HK-2 (cell line): ENCODE measurements at regions not wholly inside any gene's neighbourhood (a gene's known extent, or its start where the extent isn't known, plus 50 kb on each side); places are given as distances from the start of the nearest gene placed in this dataset.

ENCODE experiments used
- DNase-seq: peaks from one replicate; pipeline ENCODE4 v3.0.0-alpha.2; 2018; ENCODE audit not compliant: unreplicated experiment

DNA sequence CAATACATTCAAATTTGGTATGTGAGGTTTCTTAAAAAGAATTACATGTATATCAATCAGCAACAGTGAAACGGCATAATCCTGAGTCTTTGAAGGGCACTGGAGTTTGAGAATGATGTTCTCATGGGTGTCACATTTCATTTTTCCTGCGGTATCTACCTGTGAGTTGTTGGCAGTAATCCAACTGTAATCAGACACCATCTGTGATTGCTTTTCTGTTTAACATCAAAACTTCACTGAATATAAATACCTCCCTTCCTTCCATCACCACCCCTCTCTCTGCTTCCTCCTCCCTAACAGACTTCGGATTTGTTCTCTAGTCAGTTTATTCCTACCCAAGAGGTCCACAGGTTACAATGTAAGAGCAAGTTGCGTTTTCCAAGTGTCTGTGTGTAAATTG, 275.2 kb upstream of the PCSK5 start:
- DNase-seq, result no peak

DNA sequence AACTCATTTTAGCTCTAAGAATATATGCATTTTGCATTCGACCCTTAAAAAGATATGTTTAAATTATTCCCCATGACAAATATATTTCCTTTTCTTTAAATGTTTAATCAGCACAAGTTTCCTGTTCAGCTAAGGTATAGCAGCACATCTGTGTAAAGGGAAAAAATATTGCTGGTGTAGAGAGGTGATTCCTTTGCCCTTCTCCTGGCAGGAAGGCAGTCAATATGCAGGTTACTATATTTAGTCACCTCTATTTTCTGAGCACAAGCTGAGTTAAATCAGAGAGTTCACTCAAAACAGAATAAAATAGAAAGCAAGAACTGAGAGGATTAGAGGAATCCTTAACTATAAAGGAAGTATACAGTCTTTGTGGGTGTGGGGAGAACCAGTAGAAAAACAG, 274.4 kb upstream of the PCSK5 start:
- DNase-seq, result no peak

DNA sequence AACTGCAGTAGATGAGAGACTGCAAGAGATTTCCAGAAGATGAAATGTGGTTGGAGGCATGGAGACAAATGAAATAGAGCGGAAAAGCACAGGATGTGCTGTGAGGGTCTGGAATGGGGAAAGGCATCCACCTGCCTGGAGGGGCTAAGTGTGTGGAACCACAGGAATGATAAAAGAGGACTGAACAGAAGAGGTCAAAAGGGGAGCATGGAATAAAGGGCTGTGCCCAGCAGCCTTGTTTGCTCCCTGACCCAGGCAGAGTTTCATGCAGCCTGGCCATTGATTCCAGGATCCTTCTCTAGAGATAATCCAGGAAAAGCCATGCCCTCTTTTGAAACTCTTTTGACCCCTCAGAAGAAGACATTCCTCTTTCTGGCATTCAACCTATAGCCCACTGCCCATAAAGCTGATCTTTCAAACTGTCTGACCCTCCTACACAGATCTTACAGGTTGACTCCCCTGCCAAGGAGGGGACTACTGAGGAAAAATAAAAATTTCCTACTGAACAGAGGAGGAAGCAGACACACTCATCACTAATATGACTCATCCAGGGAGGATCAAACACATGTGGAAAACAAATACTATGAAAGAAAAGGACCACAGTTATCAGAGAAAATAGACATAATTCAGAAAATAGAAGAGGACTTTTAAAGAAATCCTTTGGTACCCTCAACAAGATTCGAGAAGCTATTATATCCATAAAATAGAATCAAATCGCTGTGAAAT, 273.5 kb upstream of the PCSK5 start:
- DNase-seq, result no peak

DNA sequence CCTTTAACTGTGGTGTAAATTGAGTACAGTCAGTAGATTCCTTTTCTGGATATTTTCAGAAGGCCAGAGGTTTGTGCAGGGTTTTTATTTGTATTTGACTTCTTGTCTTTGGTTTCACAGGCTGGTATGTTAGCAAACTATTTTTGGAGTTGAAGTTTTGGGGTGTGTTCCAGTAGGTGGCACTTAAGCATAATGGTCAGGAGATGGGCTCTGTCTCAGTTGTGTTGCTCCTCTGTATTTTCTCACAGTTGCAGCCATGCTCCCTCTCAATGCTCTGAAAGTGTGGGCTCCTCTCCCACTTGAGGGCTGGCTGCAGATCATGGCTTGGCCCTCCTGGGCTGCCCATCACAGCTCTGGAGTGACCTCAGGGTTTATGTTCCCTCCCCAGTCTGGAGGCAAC, 267.0 kb upstream of the PCSK5 start:
- no peak for DNase-seq

DNA sequence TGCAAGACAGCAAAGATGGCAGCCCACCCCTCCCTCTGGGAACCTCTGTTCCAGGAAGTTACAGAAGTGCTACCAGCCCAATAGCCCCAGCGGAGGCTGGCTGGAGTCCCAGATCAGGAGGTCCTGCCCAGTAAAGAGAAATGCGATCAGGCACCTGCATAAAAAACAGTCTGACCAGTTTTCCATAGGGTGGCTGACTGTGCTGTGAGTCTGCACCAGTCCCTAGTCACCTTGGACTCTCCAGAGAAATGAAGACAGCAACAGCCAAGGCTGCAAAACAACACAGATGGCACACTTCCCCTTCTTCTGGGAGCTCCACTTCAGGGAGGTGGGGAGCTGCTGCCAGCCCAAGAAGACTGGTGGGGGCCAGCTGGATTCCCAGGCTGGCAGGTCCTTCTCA, 265.5 kb upstream of the PCSK5 start:
- DNase-seq, result no peak

DNA sequence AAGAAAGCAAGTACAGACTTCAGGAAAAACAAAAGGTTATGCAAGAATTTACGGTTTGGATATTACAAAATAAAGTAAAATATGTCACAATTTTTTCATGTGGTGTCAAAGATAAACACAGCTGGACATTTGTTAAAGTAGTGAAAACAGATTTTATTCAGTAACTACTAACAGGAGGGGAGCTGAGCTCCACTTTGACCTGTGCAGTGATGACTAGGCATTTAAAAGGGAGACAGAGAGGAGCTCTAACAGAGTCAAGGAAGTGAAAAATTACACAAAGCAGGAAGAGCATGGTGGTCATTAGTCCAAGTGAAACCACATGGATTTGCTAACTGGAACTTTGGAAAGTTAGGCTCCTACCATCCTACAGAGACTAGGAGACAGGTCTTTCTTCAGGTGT, 263.6 kb upstream of the PCSK5 start:
- DNase-seq, result no peak

DNA sequence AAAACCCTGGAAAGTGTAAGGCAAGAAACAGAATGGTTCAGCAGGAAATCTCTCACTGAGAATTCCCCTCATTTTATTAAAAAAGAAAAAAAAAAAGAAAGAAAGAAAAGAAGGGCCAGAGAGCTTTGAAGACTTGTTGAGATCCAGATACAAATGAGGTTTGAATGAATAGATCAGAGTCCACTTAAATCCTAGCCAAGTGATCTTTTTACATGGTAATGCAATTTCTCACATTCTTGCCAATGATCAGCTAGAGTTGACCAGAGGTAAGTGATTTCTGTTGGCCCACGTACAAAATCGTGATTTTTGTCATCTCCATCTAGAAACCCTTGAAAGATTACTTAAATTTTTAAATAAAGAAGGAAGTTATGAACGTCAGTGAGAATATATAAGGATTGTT, 261.5 kb upstream of the PCSK5 start:
- DNase-seq, result no peak

DNA sequence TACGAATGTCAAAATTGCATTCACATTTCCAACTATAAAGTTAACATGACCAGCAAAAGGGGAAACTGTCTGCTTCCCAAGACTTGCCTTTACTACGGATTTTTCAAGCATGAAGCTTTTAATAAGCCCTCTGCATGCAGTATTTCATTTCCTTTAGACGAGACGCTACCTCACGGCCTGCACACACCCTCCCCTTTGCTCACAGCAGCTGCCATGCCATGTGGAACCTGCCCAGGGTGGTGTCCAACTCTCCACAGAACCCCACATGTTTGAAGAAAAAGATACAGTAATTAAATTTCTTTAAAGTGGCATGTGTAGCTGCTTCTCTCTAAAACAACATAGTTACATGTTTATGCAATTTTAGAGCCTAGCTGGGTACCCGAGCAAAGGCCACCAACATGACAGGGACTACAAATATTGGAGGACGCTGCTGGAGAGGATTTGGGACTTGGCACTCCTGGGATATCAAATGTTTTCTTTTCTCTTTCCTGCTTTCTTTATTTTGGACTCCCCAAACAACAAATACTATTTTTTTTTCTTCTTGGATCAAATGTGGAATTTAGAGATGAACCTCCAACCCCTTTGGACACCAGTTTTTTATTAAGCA, 256.9 kb upstream of the PCSK5 start:
- DNase-seq, result no peak

DNA sequence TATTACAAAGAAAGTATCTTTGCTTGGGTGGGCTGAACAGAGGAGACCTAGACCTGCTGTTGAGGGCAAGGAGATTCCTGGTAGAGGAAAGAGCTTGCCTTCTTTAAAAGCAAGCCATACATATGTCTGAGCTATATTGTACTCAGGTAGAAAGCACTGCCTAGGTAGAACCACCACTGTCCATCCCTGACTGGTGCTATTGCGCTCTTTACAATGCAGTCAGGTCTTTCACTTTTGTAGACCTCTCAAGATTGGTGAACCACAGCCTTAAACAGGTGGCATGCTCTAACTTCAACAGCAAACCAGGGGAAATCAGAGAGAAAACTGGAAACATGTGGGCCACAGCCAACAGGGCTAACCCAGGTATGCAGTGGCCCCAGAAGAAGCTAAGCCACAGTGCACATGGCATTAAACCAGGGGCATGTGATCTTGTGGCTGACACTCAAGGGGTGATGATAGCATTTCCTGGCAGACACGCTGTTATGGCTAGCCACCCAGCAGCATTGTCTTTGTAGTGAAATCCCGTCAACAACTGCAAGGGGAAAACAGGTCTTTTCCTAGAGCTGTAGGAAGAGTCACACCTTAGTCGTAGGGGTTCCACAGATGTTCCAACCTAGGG, 253.9 kb upstream of the PCSK5 start:
- DNase-seq, result no peak

DNA sequence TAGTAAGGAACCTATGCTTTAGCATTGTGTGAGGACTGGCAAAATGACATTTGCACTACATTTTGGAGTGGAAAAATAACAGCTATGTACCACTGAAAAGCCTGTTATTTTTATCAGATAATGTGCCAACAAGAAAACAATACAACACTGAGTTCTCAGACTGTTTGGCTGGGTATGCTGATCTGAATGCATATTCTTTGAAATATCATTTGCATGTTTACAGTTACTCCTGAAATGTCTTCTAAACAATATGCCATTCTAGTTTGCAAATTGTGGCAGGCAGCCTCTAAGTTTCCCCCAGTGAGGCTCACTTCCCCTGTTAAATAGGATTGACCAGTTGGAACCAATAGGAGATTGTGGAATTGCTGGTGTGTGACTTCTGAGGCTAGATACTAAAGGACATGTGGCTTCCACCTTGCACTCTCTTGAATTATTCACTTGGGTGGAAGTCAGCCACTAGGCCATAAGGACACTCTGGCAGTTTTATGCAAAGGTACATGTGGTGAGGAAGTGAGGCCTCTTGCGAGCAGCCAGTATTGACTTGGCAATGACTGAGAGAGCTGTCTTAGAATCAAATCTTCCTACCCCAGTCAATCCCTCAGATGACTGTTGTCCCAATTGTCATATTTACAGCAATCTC, 250.4 kb upstream of the PCSK5 start:
- DNase-seq, result no peak

DNA sequence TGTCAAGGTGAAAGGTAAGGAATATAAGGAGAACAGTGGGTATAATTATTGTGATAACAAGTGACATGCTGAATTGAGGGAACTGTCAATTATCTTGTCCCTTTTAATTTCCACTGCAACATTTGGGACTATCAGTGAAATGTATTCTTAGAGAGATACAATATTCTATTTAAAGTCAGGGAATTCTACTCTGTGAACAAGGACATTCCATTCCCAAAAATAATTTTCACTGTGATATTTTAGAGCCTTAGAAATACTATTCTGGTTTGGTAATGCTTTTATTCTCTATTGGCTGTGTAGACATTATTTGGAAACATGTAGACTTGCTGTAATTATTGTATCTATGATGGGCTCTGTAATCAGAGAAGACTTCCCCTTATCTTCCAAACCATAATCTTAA, 248.0 kb upstream of the PCSK5 start:
- DNase-seq, result no peak

DNA sequence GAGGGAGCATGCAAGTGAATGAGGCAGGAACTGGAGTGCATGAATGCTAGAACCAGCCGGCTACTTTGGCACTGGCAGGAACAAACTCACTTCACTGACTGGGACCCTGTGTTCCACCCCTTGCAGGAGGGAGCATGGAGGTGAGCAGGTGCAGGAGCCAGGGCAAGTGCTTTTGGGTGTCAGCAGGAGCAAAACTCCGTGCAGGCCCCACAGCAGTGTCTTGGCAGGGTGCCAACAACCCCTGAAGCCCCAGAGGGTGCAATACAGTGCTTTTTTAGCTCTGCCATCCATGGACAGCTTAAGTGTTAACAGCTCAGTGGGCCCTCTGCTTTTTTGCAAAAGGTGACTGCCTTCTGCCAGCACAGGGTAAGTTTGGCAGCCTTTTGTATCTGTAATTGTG, 245.8 kb upstream of the PCSK5 start:
- no peak for DNase-seq

DNA sequence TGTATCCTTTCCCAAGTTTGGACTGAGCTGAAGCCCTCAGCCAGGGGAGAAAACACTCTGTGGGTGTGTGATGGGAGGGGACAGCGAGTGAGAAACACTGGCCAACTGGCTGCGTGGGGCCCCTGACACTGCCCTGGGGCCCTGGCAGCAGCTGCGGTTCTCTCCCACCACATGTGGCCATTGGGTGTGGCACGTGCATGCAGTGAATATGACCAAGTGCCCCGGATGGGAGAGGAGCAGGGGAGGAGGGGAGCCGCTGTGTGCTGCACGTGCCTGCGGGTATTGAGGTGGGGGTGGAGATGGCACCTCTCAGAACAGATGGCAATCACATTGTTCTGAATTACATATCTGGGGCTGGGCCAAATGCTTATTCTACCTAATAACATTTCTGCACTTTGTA, 242.4 kb upstream of the PCSK5 start:
- DNase-seq, result no peak

DNA sequence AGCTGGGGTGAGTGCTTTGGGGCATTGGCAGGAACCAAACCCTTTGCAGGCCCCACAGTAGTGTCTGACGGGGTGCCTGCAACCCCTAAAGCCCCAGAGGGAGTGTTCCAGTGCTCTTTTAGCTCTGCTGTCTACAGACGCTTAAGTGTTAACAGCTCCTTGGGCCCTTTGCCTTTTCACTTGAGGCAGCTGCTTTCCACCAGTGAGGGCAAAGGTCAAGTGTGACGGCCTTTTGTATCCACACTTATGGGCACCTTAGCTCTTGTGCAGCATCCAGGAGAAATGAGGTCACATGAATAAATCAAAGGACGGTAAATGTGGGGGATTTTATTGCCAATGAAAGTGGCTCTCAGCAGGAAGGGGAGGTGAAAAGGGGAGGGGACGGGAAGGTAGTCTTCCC, 241.4 kb upstream of the PCSK5 start:
- DNase-seq, result no peak

DNA sequence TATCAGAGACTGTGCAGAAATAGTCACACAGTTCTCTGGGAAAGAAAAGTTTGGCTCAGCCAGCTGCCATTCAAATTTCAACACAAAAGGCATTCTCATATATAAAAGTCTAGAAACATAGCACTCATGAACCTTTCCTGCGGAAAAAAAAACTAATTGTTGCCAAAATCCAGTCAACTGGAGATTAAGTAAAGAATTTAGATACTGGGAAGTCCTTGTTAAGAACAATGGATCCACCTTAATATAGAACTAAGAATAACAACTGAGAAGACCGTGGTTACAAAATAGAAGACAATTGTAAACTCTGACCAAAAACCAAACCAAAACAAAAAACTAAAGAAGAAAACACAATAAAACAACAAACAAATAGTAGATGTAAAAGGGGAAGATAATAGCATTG, 238.8 kb upstream of the PCSK5 start:
- no peak for DNase-seq

DNA sequence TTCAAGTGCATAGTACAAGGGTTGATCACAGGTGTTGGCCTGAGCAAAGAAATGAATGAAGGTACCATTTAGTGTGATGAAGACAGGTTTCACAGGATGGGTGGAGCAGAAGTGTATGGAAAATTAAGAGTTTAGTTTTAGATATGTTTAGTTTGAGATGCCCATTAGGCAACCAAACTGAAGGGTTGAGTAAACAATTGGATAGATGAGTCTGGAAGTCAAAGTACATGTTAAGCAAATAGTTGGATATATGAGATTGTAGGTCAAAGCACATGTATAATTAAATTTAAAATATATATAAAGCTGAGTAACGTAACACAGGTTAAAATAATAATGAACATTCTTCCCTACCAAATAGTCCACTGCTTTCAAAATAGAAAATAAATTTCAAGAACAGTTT, 237.1 kb upstream of the PCSK5 start:
- DNase-seq, result no peak

DNA sequence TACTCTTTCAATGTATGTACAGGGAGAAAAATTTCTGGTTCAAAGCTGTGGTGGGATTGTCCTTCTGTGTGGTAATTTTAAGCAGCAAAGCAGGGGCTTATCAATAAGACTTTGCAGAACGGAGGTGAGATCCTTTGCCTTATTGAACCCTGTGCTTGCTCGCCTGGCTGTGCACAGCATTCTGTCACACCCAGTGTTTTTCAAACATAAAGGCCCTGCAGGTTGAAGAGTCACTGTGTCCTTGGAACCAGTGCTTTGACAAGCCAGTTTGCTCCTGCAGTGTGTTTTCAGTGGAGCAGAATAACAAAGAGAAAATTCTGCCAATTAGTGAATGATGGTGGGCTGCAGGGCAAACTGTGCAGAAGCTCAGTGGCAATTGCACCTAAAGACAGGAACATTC, 236.7 kb upstream of the PCSK5 start:
- DNase-seq, result no peak

DNA sequence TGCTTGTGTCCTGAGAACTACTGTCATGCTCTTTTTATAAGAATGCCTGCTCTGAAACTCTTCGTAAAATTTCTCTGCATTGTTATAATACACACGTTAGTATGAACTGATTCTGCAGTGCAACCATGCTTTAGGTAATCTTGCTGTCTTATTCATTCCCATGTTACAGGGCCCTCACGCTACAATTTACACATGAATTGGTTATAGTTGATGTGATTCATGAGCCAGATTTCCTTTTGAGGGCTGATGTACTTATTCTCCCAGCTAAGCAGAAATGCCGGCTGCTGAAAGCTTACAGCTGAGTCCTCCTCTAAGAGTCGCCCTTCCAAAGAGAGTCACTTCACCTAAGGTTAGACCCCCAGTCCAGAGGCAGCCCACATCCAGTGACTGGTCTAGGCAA, 233.5 kb upstream of the PCSK5 start:
- no peak for DNase-seq

DNA sequence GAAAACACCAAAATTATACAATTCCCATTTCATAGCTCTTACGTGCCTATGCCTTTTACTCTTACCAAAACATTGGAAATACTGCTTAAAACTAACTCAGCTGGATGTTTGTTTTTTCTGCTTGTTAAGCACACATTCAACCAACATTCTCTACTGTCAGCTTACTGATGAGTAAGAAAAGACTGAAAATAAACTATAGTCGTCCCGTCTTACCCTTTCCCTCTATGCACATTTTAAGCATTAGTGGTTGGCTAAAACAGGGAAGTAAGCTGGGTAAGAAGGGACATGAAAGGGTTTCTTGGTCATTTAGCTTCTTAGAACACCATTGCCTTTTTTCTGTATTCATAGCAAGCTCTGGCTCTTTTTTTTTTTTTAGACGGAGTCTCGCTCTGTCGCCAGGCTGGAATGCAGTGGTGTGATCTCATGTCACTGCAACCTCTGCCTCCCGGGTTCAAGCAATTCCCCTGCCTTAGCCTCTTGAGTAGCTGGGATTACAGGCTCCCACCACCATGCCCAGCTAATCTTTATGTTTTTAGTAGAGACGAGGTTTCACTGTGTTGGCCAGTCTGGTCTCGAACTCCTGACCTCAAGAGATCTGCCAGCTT, 232.1 kb upstream of the PCSK5 start:
- DNase-seq, result no peak

DNA sequence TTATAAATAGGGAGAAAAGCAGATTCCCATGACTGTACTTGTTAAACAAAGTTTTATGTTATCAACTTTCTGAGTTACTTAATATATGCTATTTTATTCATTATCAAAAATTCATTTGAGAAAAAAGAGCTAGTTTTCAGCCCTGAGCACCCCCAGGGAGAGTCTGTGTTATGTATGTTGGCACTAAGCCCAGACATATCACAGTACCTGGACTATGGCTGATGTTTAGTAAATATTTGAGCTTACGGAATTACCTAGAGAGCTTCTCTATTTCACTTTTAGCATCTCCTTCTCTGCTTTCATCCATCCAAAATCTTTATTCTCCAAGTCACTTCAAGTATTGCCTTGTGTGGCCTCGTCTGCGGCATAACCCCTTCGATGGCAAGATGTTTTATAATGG, 225.9 kb upstream of the PCSK5 start:
- no peak for DNase-seq

DNA sequence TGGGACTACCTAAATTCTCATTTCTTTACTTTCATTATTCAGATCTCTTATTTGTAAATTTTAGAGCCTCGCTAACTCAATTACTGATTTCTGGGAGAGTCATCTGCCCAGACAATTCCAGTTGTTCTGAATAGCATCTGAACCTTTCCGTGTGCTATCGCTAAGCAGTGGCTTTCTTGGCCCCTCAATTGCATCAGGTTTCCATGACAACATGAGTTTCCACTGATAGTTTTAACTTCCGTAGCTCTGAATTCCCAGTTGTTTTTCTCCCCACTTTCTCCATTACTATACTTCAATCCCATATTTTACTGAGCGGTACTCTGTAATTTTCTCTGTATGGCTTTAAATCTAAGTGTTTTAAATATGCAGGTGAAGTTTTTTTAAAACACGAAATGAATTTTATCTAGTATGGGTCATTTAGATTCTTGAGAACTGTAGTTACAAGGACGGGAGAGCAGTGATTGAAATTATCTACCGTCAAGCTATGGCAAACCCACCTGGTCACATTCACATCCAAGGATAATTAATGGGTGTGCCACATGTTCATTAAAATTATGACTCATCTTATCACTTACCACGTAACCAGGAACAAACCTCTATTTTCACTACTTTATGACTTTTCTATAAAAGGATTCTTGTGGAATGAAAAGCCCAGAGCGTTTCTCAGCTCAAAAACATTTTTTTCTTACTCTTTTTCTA, 223.5 kb upstream of the PCSK5 start:
- no peak for DNase-seq

DNA sequence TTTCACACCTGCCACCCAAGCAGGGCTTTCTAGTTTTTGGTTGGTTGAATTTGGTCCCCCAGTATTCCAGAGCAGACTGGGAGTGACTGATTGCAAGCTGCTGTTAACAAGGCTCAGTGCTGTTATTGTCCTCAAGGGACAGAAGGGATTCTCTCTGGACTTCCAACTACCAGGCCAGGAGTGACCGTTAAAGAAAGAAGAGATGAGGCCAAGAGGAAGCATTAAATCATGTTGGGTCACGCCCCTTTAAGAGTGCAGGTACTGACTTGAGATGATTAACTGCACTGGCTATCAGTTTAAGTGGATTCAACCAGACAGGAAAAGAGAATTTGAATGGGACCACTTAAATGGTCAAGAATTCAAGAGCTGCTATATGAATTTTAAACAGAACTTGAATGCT, 220.8 kb upstream of the PCSK5 start:
- DNase-seq, result no peak
